Epithelial cell of esophagus (primary cell): ENCODE measurements at regions not wholly inside any gene's neighbourhood (a gene's known extent, or its start where the extent isn't known, plus 50 kb on each side); places are given as distances from the start of the nearest gene placed in this dataset.

Source experiments
- DNase-seq: peaks from one replicate; pipeline ENCODE4 v3.0.0; 2010; ENCODE audit warnings: low read depth
- H3K4me3 ChIP-seq: 2 replicates; pipeline ENCODE4 v1.5.1; 2011; ENCODE audit warnings: mild to moderate bottlenecking, low read length, control low read depth
- TF ChIP-seq, protein P1 (sequence below): IDR thresholded peaks from 2 replicates; pipeline ENCODE4 v1.5.1; 2011; ENCODE audit warnings: low read depth, mild to moderate bottlenecking, low read length, control low read depth, inconsistent platforms; ENCODE audit not compliant: insufficient read depth; ENCODE audit errors: missing control alignments

DNA sequence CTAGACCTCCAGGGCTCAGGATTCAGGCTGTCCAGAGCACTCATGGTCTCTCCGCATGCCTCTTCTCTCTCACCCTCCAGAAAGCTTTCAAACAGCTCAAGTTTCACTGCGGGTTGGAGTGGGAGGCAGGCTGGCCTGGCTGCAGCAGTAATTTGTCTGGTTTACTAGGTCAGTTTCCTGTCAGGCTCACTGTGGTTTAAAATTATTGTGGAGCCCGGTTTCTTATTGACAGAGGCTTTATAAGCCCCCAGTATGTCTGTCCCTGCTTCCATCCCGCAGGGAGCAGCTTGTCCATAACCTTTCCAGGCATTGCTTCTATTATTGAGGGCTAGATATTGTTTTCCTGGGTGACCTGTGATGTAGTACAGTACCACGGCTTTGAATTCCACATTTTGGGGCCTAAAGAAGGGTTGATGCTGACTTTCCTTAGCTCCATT lies 235.3 kb upstream of the SORL1-AS1 start:
- DNase-seq: no peak
- H3K4me3 ChIP-seq: no peak overlapping the region
- TF ChIP-seq, protein P1, sequence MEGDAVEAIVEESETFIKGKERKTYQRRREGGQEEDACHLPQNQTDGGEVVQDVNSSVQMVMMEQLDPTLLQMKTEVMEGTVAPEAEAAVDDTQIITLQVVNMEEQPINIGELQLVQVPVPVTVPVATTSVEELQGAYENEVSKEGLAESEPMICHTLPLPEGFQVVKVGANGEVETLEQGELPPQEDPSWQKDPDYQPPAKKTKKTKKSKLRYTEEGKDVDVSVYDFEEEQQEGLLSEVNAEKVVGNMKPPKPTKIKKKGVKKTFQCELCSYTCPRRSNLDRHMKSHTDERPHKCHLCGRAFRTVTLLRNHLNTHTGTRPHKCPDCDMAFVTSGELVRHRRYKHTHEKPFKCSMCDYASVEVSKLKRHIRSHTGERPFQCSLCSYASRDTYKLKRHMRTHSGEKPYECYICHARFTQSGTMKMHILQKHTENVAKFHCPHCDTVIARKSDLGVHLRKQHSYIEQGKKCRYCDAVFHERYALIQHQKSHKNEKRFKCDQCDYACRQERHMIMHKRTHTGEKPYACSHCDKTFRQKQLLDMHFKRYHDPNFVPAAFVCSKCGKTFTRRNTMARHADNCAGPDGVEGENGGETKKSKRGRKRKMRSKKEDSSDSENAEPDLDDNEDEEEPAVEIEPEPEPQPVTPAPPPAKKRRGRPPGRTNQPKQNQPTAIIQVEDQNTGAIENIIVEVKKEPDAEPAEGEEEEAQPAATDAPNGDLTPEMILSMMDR: no peak

DNA sequence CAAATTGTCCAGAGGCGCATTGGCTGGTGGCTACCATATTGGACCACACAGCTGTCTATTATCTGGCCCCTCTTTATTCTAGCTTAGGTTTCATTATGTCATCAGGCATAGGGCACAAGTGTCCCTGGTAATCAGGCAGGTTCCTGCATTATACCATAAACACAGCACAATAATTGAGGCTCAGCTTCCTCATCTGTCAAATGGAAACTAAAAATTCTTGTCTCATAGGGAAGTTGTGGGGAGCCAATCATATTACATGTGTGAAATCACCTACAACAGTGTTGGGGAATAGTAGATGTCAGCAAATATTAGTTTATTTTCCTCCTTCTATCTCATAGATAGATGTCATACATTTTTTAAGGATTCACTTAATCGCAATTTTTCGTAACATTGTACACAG lies 231.0 kb upstream of the SORL1-AS1 start:
- no peak overlapping the region for H3K4me3 ChIP-seq
- DNase-seq: no peak
- TF ChIP-seq, protein P1: no peak
